Uterus (tissue), 3 donors: ENCODE measurements at regions not wholly inside any gene's neighbourhood (a gene's known extent, or its start where the extent isn't known, plus 50 kb on each side); places are given as distances from the start of the nearest gene placed in this dataset.

Source experiments
- DNase-seq, 2 donors: peaks; one replicate each; pipeline ENCODE4 v3.0.0-alpha.2; 2019 to 2020
- H3K27ac ChIP-seq, 2 donors: fragments of 200-600 bp; sonication (generic); 1 replicate in 1 of 2; 2 replicates in 1 of 2; pipeline ENCODE4 v1.5.1; 2016 to 2018
- H3K27me3 ChIP-seq, 2 donors: fragments of 200-600 bp; sonication (generic); one replicate each; pipeline ENCODE4 v1.5.1; 2018 to 2019; ENCODE audit warnings: control low read depth in 1 of 2
- H3K36me3 ChIP-seq, 2 donors: fragments of 200-600 bp; sonication (generic); one replicate each; pipeline ENCODE4 v1.5.1; 2019; ENCODE audit warnings: control low read depth in 1 of 2
- H3K4me1 ChIP-seq, 2 donors: fragments of 200-600 bp; sonication (generic); one replicate each; pipeline ENCODE4 v1.5.1; 2018 to 2019; ENCODE audit warnings: control low read depth in 1 of 2
- H3K4me3 ChIP-seq, 2 donors: fragments of 200-600 bp; sonication (generic); 1 replicate in 1 of 2; 2 replicates in 1 of 2; pipeline ENCODE4 v1.5.1; 2018 to 2019; ENCODE audit warnings: mild to moderate bottlenecking in 1 of 2
- H3K9me3 ChIP-seq, 2 donors: fragments of 200-600 bp; sonication (generic); one replicate each; pipeline ENCODE4 v1.5.1; 2019; ENCODE audit warnings: control low read depth in 1 of 2
- CTCF ChIP-seq, 4 experiments: fragments of 200-600 bp in 2 of 4; fragments of 450-650 bp in 2 of 4; sonication (generic) in 2 of 4; IDR thresholded peaks; one replicate each; pipeline ENCODE4 v1.5.1; 2016 to 2019; ENCODE audit warnings: antibody characterized with exemption in 4 of 4, mild to moderate bottlenecking in 2 of 4, moderate library complexity in 1 of 4
- POLR2A ChIP-seq, 2 donors: fragments of 450-650 bp; IDR thresholded peaks; one replicate each; pipeline ENCODE4 v1.6.1; 2016; ENCODE audit warnings: antibody characterized with exemption in 2 of 2, mild to moderate bottlenecking in 1 of 2, moderate library complexity in 1 of 2
- intact Hi-C: fragments of 100-400 bp; cut with DNase I; formaldehyde crosslinking; loops from one replicate; pipeline ENCODE4 v1.15.1; 2023; ENCODE audit warnings: low total_unique reads
- donor health status: DM: yes; HTN: yes; CAD: no.

GRCh38 chr14:44291366-44291915 is 215.6 kb downstream of the FSCB start:
- intact Hi-C loops, result no loop called here
- DNase-seq, result no peak
- Histone ChIP-seq H3K27ac (no peak overlapping the region), H3K4me3 (no peak overlapping the region), H3K9me3 (no peaks in the 10 kb centered on the region), H3K36me3 (no peaks in the 10 kb centered on the region), H3K4me1 (no peaks in the 10 kb centered on the region), H3K27me3 (no peaks in the 10 kb centered on the region)
- TF ChIP-seq POLR2A (IDR thresholded peaks at IDR 0.05) (no peak), CTCF (IDR thresholded peaks at IDR 0.05) (no peak)

GRCh38 chr14:44287858-44288257 is 219.2 kb downstream of the FSCB start:
- no peak for DNase-seq
- Histone ChIP-seq H3K27me3 (no peaks in the 10 kb centered on the region), H3K9me3 (no peaks in the 10 kb centered on the region), H3K4me3 (no peak overlapping the region), H3K4me1 (no peaks in the 10 kb centered on the region), H3K36me3 (no peaks in the 10 kb centered on the region), H3K27ac (no peak overlapping the region)
- TF ChIP-seq POLR2A (IDR thresholded peaks at IDR 0.05) (no peak), CTCF (IDR thresholded peaks at IDR 0.05) (no peak)
- intact Hi-C loops, result no loop called here

- Histone ChIP-seq H3K27me3 (no peaks in the 10 kb centered on the region), H3K4me3 (no peak overlapping the region), H3K27ac (no peak overlapping the region), H3K4me1 (no peaks in the 10 kb centered on the region), H3K36me3 (no peaks in the 10 kb centered on the region), H3K9me3 (no peaks in the 10 kb centered on the region)
- DNase-seq, result no peak
- TF ChIP-seq POLR2A (IDR thresholded peaks at IDR 0.05) (no peak), CTCF (IDR thresholded peaks at IDR 0.05) (no peak)
- intact Hi-C loops, result no loop called here
Measured at GRCh38 chr14:44286201-44286600, 220.9 kb downstream of the FSCB start.

GRCh38 chr14:44283836-44284235 is 223.2 kb downstream of the FSCB start:
- Histone ChIP-seq H3K4me3 (no peak overlapping the region), H3K4me1 (no peaks in the 10 kb centered on the region), H3K27ac (no peak overlapping the region), H3K27me3 (no peaks in the 10 kb centered on the region), H3K36me3 (no peaks in the 10 kb centered on the region), H3K9me3 (no peaks in the 10 kb centered on the region)
- TF ChIP-seq CTCF (IDR thresholded peaks at IDR 0.05) (no peak), POLR2A (IDR thresholded peaks at IDR 0.05) (no peak)
- intact Hi-C loops, result no loop called here
- DNase-seq, result no peak

GRCh38 chr14:44279357-44279756 is 227.7 kb downstream of the FSCB start:
- no peak overlapping the region for H3K4me3 ChIP-seq
- DNase-seq, result no peak
- H3K36me3 ChIP-seq, result no peaks in the 10 kb centered on the region
- no peaks in the 10 kb centered on the region for H3K9me3 ChIP-seq
- intact Hi-C loops, result no loop called here
- TF ChIP-seq POLR2A (IDR thresholded peaks at IDR 0.05) (no peak), CTCF (IDR thresholded peaks at IDR 0.05) (no peak)
- H3K27ac ChIP-seq, result no peak overlapping the region
- no peaks in the 10 kb centered on the region for H3K27me3 ChIP-seq
- H3K4me1 ChIP-seq, result no peaks in the 10 kb centered on the region
